ENCODE measurements at regions not wholly inside any gene's neighbourhood (a gene's known extent, or its start where the extent isn't known, plus 50 kb on each side); places are given as distances from the start of the nearest gene placed in this dataset.
"Not testable (repeated sequence)": the region's sequence is repeated elsewhere in the genome, so short reads cannot be mapped to it uniquely, and the experiment has no call there.

- Histone ChIP-seq H3K27me3 (no peaks in the 10 kb centered on the region), H3K36me3 (no peaks in the 10 kb centered on the region), H3K27ac (no peak overlapping the region), H3K4me1 (peaks cover 0 to 5% of the 10 kb centered on the region in 2 donors), H3K9me3 (no peaks in the 10 kb centered on the region), H3K4me3 (no peak overlapping the region)
- intact Hi-C loops (cut with DNase I) = no loop called here
- no peak for DNase-seq (ENCODE audit: low spot score in 2 of 2)
- TF ChIP-seq CTCF (IDR thresholded peaks at IDR 0.05) = no peak
Observed at GRCh38 chr3:102036017-102036416, 186.7 kb downstream of the NFKBIZ start.

DNA sequence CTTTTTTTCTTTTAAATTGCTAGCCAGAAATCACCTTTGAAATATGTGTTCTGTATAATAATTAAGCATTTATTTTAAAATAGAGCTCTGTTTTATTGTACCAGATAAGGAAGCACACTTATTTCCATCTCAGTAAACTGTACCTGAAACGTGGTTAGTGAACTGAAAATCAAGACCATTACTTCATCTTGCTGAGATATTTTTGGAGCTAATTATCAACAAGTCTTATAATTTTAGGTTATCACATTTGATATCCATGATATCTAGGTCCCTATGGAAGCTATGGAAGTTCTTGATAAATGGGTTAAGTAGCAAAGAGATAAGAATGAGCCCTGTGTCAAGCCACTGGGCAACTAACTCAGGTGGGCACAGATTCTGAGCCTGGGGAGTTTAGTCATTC is 187.2 kb downstream of the NFKBIZ start:
- no peak for TF ChIP-seq CTCF (IDR thresholded peaks at IDR 0.05)
- Histone ChIP-seq H3K27ac (peak overlapping the region; percentile 29 to 62), H3K9me3 (no peaks in the 10 kb centered on the region), H3K27me3 (no peaks in the 10 kb centered on the region), H3K4me1 (peaks cover 0 to 5% of the 10 kb centered on the region in 2 donors), H3K36me3 (no peaks in the 10 kb centered on the region), H3K4me3 (no peak overlapping the region)
- no peak for DNase-seq (ENCODE audit: low spot score in 2 of 2)
- intact Hi-C loops (cut with DNase I) = no loop called here

- H3K4me1 ChIP-seq = peaks cover 0 to 5% of the 10 kb centered on the region in 2 donors
- H3K27ac ChIP-seq = peak overlapping the region; percentile 29 to 62
- no peaks in the 10 kb centered on the region for H3K27me3 ChIP-seq
- no peak for DNase-seq (ENCODE audit: low spot score in 2 of 2)
- TF ChIP-seq CTCF (IDR thresholded peaks at IDR 0.05) = no peak
- no peaks in the 10 kb centered on the region for H3K36me3 ChIP-seq
- no peaks in the 10 kb centered on the region for H3K9me3 ChIP-seq
- no peak overlapping the region for H3K4me3 ChIP-seq
- intact Hi-C loops (cut with DNase I) = no loop called here
Observed at GRCh38 chr3:102037209-102037608, 187.9 kb downstream of the NFKBIZ start.

GRCh38 chr3:102037791-102038190 is 188.5 kb downstream of the NFKBIZ start:
- Histone ChIP-seq H3K9me3 (no peaks in the 10 kb centered on the region), H3K27me3 (no peaks in the 10 kb centered on the region), H3K4me1 (peaks cover 0 to 5% of the 10 kb centered on the region in 2 donors), H3K27ac (peak overlapping the region; percentile 29 to 62), H3K36me3 (no peaks in the 10 kb centered on the region), H3K4me3 (no peak overlapping the region)
- no peak for DNase-seq (ENCODE audit: low spot score in 2 of 2)
- intact Hi-C loops (cut with DNase I) = no loop called here
- no peak for TF ChIP-seq CTCF (IDR thresholded peaks at IDR 0.05)

DNA sequence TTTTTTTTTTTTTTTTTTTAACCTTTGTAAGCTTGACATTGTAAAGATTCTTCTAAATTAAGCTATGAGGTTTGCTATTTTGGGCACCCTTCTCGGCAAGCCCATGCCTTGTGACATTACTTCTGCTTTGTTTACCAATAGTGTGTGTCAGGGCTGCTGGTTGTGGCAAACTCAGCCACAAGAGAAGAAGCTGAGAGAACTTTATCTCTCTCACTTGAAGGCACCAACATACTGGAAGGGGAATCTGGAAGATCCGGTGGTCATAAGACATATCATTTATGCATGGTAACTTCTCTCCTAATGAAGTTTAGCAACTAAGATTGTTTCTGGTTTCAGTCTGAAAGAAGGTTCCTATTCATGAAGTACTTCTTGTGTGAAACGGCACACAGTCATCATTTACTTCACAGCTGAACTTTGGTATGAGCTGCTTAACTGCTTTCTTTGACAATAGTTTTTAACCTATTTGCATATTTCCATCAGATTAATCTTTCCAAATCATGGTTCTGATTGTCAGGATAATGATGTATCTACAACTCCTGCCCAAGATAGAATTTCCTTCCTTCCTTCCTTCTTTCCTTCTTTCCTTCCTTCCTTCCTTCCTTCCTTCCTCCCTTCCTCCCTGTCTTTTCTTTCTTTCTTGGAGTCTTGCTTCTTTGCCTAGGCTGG is 189.3 kb downstream of the NFKBIZ start:
- no peaks in the 10 kb centered on the region for H3K36me3 ChIP-seq
- H3K27me3 ChIP-seq = no peaks in the 10 kb centered on the region
- TF ChIP-seq CTCF (IDR thresholded peaks at IDR 0.05) = no peak
- H3K9me3 ChIP-seq = no peaks in the 10 kb centered on the region
- no peak for DNase-seq (ENCODE audit: low spot score in 2 of 2)
- peak overlapping the region; percentile 23 to 62 for H3K27ac ChIP-seq
- intact Hi-C loops (cut with DNase I) = no loop called here
- no peak overlapping the region for H3K4me3 ChIP-seq
- peaks cover 0 to 5% of the 10 kb centered on the region in 2 donors for H3K4me1 ChIP-seq

GRCh38 chr3:102040144-102040543 is 190.8 kb downstream of the NFKBIZ start:
- H3K27me3 ChIP-seq; H3K36me3 ChIP-seq; H3K4me3 ChIP-seq; H3K4me1 ChIP-seq; H3K9me3 ChIP-seq; DNase-seq (ENCODE audit: low spot score in 2 of 2); intact Hi-C loops (cut with DNase I); H3K27ac ChIP-seq: not testable (repeated sequence)

All from ascending aorta (tissue), 2 donors.